ENCODE measurements at regions not wholly inside any gene's neighbourhood (a gene's known extent, or its start where the extent isn't known, plus 50 kb on each side); places are given as distances from the start of the nearest gene placed in this dataset.

DNA sequence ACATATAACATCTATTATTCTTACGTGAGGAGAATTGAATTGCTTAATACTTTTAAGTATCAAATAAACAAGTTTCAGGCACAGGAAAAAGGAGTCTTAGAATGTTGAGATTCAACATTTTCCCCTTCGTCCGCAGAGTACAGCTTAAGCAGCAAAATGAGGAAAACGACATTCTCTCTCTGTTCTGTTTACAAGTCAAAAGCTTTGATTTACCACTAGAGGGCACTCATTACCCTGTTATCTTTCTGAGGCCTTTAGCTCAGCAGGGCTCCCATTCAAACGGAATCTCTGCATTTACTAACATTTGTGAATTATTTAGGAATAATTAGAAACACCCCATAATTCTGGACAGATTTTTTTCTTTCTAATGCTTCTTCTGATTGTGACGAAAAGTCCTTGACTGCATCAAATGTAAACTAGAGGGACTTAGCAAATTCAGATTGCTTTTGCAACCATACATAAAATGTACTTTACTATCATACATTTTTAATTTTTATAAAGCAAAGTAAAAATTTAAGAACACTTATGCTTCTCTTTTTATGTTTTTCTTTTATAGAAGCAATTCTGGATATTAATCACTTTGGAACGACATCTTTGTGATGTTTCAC lies 75.0 kb downstream of the JRKL start:
- intact Hi-C loops (cut with micrococcal nuclease): loop anchor here (5.0 kb wide), 1 partner anchor 677 kb away; no protein-coding TSS in a partner anchor

More for the DNA sequence above, 75.0 kb downstream of the JRKL start:
- no TSS peak for BruUV-seq (replicated peaks)
- H3K9me3 ChIP-seq (ENCODE audit: control insufficient read depth, insufficient read depth, low read length): no peaks in the 10 kb centered on the region
- TF ChIP-seq RFX5 (IDR thresholded peaks at IDR 0.05; ENCODE audit: low read depth, low read length) (no peak), RAD21 (IDR thresholded peaks at IDR 0.05; ENCODE audit: low read length) (peak; percentile 79), MAFK (IDR thresholded peaks at IDR 0.05; ENCODE audit: low read depth, low read length) (no peak), BHLHE40 (IDR thresholded peaks at IDR 0.05; ENCODE audit: low read depth, low read length) (no peak), MAZ (IDR thresholded peaks at IDR 0.05; ENCODE audit: borderline replicate concordance, low read depth, low read length) (no peak), POLR2A (IDR thresholded peaks at IDR 0.05; ENCODE audit: low read depth, low read length) (no peak), NFE2L2 (IDR thresholded peaks at IDR 0.05; ENCODE audit: low read depth, low read length) (no peak), CEBPB (IDR thresholded peaks at IDR 0.05; ENCODE audit: low read depth, low read length) (no peak), RCOR1 (IDR thresholded peaks at IDR 0.05; ENCODE audit: insufficient replicate concordance, low read length) (no peak), MXI1 (IDR thresholded peaks at IDR 0.05; ENCODE audit: borderline replicate concordance, low read depth, low read length) (no peak), FOS (IDR thresholded peaks at IDR 0.05; ENCODE audit: low read depth, low read length) (no peak), SMC3 (IDR thresholded peaks at IDR 0.05; ENCODE audit: low read depth, low read length) (peak; percentile 78), CHD1 (IDR thresholded peaks at IDR 0.05; ENCODE audit: low read depth, low read length) (no peak)
- TF ChIP-seq, protein P1, sequence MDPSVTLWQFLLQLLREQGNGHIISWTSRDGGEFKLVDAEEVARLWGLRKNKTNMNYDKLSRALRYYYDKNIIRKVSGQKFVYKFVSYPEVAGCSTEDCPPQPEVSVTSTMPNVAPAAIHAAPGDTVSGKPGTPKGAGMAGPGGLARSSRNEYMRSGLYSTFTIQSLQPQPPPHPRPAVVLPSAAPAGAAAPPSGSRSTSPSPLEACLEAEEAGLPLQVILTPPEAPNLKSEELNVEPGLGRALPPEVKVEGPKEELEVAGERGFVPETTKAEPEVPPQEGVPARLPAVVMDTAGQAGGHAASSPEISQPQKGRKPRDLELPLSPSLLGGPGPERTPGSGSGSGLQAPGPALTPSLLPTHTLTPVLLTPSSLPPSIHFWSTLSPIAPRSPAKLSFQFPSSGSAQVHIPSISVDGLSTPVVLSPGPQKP (IDR thresholded peaks at IDR 0.05; ENCODE audit: borderline replicate concordance, low read depth, low read length): no peak
- TF ChIP-seq, protein P2, sequence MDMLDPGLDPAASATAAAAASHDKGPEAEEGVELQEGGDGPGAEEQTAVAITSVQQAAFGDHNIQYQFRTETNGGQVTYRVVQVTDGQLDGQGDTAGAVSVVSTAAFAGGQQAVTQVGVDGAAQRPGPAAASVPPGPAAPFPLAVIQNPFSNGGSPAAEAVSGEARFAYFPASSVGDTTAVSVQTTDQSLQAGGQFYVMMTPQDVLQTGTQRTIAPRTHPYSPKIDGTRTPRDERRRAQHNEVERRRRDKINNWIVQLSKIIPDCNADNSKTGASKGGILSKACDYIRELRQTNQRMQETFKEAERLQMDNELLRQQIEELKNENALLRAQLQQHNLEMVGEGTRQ (IDR thresholded peaks at IDR 0.05; ENCODE audit: low read depth, low read length): no peak
- TF ChIP-seq, protein P3, sequence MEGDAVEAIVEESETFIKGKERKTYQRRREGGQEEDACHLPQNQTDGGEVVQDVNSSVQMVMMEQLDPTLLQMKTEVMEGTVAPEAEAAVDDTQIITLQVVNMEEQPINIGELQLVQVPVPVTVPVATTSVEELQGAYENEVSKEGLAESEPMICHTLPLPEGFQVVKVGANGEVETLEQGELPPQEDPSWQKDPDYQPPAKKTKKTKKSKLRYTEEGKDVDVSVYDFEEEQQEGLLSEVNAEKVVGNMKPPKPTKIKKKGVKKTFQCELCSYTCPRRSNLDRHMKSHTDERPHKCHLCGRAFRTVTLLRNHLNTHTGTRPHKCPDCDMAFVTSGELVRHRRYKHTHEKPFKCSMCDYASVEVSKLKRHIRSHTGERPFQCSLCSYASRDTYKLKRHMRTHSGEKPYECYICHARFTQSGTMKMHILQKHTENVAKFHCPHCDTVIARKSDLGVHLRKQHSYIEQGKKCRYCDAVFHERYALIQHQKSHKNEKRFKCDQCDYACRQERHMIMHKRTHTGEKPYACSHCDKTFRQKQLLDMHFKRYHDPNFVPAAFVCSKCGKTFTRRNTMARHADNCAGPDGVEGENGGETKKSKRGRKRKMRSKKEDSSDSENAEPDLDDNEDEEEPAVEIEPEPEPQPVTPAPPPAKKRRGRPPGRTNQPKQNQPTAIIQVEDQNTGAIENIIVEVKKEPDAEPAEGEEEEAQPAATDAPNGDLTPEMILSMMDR (conservative IDR thresholded peaks at IDR 0.05; ENCODE audit: low read depth, low read length): peak; percentile 75
- CTCF ChIA-PET: interaction anchor here (0.6 to 1.6 kb wide), 8 partner anchors 10 to 1682 kb away, joined by 3 to 6 read pairs (median 3); no protein-coding TSS in a partner anchor
- H2AK5ac ChIP-seq (ENCODE audit: low read depth, low read length): no peak overlapping the region
- H3K18ac ChIP-seq (ENCODE audit: low read depth, low read length): no peak overlapping the region
- no peaks in the 10 kb centered on the region for H3K36me3 ChIP-seq (ENCODE audit: control insufficient read depth, insufficient read depth, low read length)
- H4K91ac ChIP-seq (ENCODE audit: insufficient read depth, low read depth, low read length): no peak overlapping the region
- no peak overlapping the region for H2BK5ac ChIP-seq (ENCODE audit: low read depth, low read length, poor library complexity, severe bottlenecking)
- POLR2A ChIA-PET (ENCODE audit: unreplicated experiment): no interaction called here
- no peaks in the 10 kb centered on the region for H3K4me1 ChIP-seq (ENCODE audit: control insufficient read depth, insufficient read depth, low read length)
- H3K9ac ChIP-seq (ENCODE audit: low read depth, low read length): no peak overlapping the region
- H3K4me2 ChIP-seq (ENCODE audit: low read depth, low read length): peak overlapping the region; percentile 79; the same call in 1 of the 2 replicates
- no peak overlapping the region for H2BK20ac ChIP-seq (ENCODE audit: low read depth, low read length)
- no peaks in the 10 kb centered on the region for H3K9me1 ChIP-seq (ENCODE audit: insufficient read depth, low read length)
- H2BK15ac ChIP-seq (ENCODE audit: low read depth, low read length): no peak overlapping the region
- no peaks in the 10 kb centered on the region for H3K79me1 ChIP-seq (ENCODE audit: low read depth in 1 of 2, low read length in 2 of 2)
- H3K23ac ChIP-seq (ENCODE audit: low read depth, low read length): no peak overlapping the region
- H2BK120ac ChIP-seq (ENCODE audit: low read depth, low read length): no peak overlapping the region
- H3K4me3 ChIP-seq (ENCODE audit: insufficient read depth, low read depth, low read length): no peak overlapping the region
- H4K8ac ChIP-seq (ENCODE audit: low read depth in 2 of 2, low read length in 2 of 2): no peak overlapping the region
- no peaks in the 10 kb centered on the region for H4K20me1 ChIP-seq (ENCODE audit: insufficient read depth, low read length)
- H3K14ac ChIP-seq (replicated peaks; ENCODE audit: low read depth, low read length): no peak overlapping the region
- H2AFZ ChIP-seq (replicated peaks; ENCODE audit: low read length, poor library complexity): no peak overlapping the region
- H3K27me3 ChIP-seq (ENCODE audit: control insufficient read depth, insufficient read depth, low read length): no peaks in the 10 kb centered on the region; the same call in 1 of the 2 replicates
- dilution Hi-C loops (cut with HindIII; ENCODE audit: low sequenced_read_pairs, unreplicated experiment): no loop called here
- 0% methylated on average over 1 of the region's 7 CpGs; no CpG with 5 or more reads in 1 of the 2 experiments for WGBS, 2 experiments (ENCODE audit: extremely low coverage in 2 of 2, insufficient read length in 1 of 2)
- ATAC-seq (ENCODE audit: low read depth) (peak; percentile 92), DNase-seq (peak; percentile 78)
- in situ Hi-C loops (cut with MboI; ENCODE audit: low sequenced_read_pairs): no loop called here
- H3K4ac ChIP-seq (ENCODE audit: low read depth, low read length): no peak overlapping the region
- H4K5ac ChIP-seq (ENCODE audit: low read depth, low read length): no peak overlapping the region
- no peak overlapping the region for H3K56ac ChIP-seq (ENCODE audit: extremely low read depth, insufficient read depth, low read length)
- H3K27ac ChIP-seq (ENCODE audit: insufficient read depth, low read length): no peak overlapping the region
- H2AK9ac ChIP-seq (replicated peaks; ENCODE audit: low read depth, low read length, poor library complexity): no peak overlapping the region

All from IMR-90 (cell line).